Lung microvascular endothelial cell (primary cell): ENCODE measurements at regions not wholly inside any gene's neighbourhood (a gene's known extent, or its start where the extent isn't known, plus 50 kb on each side); places are given as distances from the start of the nearest gene placed in this dataset.
"Not testable (repeated sequence)": the region's sequence is repeated elsewhere in the genome, so short reads cannot be mapped to it uniquely, and the experiment has no call there.

Experiments used
- DNase-seq, 2 donors: peaks; one replicate each; pipeline versions ENCODE4 v3.0.0 to v3.0.0-alpha.2; 2010; ENCODE audit warnings: low read depth in 2 of 2

GRCh38 chr7:35152059-35152458, 101.8 kb downstream of the TBX20 start:
- DNase-seq: not testable (repeated sequence)

GRCh38 chr7:35148030-35148429, 105.9 kb downstream of the TBX20 start:
- DNase-seq: not testable (repeated sequence)

DNA sequence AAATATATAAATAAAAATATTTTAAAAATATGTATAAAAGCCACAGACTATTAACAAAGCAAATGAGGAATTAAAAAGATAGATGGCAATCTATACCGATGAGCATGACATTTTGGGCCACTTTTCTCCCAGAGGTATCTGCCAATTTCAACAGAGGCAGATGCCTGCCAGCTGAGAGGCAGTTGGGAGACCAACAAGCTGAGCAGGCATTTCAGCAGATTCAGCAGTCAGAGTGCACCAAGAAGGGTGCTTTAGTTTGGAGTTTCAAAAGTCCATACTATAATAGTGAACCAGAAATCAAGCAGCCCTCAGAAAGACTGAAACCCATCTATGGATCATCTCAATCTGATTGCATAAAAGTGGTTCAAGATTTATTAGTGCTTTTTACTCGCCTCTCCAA, 104.8 kb upstream of the DPY19L1 start:
- DNase-seq: not testable (repeated sequence)

DNA sequence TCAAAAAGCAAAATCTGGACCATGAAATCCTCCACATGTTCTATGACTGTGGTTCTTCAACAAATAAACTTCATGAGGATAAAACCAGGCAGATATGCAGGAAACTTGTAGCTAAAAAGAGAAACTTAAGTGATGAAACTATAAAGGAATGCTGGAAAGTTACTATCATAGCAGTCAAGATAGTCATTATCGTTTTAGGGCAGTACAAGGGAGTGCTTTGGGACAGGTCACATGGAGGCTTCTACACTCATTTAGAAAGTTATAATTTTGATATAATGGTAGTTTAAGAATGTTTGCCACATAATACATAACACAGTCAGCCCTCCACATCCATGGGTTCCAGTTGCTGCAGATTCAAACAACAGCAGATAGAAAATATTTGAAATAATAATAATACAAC, 102.0 kb upstream of the DPY19L1 start:
- DNase-seq: not testable (repeated sequence)

DNA sequence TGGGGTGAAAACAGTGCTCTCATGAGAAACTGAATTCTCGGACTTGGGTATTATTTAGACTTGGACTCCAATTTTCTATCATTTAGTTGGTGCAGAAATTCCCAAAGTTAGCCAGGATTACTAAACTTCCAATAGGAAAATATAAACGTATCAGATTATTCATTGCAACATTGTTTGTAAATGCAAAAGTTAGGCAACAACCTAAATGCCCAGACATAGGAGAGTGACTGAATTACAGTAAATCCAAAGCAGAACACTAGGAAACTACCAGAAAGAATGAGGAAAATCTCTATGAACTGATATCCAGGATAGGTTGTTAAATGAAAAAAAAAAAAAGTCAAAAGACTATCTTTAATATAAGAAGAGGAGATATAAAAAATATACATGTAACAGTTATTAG, 96.2 kb upstream of the DPY19L1 start:
- DNase-seq: not testable (repeated sequence)

DNA sequence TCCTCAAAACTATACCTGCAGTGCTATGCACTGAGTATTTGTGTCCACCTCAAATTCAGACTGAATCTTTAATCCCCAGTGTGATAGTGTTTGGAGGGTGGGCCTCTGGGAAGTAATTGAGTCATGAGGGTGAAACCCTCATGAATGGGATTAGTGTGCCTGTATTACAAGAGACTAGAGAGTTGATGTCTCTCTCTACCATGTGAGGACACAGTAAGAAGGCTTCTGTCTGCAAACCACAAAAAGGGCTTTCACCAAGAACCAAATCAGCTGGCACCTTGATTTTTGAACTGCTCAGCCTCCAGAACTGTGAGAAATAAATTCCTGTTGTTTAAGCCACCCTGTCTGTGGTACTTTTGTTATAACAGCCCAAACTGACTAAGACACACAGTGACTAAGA, 95.7 kb upstream of the DPY19L1 start:
- DNase-seq: not testable (repeated sequence)

DNA sequence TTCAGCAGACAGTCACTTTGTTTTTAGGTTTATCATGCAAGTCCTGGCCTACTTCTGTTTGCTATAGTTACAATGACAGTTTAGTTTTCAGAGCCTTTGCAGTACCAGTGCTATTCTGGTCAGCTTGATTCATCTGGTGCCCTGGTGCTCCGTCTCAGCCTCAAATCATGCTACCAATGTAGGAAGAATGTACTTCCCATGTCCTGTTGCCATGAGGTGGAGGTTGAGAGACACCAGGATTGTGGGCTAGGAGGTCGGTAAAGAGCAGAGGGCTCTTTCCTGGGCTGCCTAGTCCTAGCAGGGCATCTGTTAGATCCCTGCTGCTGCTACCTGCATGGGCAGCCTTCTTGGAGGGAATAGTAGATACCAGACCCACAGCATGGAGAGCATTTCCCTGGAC, 91.4 kb upstream of the DPY19L1 start:
- not testable (repeated sequence) for DNase-seq

GRCh38 chr7:35118526-35118925, 81.2 kb upstream of the DPY19L1 start:
- not testable (repeated sequence) for DNase-seq

DNA sequence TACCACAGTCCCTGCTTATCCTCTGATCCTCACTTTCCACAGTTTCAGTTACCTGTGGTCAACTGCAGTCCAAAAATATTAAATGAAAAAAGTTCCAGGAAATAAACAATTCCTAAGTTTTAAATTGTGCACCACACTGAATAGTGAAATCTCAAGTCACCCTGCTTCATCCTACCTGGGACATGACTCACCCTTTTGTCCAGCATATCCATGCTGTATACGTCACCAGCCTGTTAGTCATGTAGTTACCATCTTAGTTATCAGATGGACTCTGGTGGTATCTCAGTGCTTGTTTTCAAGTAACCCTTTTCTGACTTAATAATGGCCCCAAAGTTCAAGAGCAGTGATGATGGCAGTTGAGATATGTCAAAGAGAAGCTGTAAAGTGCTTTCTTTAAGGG, 69.4 kb upstream of the DPY19L1 start:
- DNase-seq: peak in 1 of 2 donors; percentile 0

GRCh38 chr7:35105511-35105910, 68.2 kb upstream of the DPY19L1 start:
- not testable (repeated sequence) for DNase-seq

- not testable (repeated sequence) for DNase-seq
Observed at GRCh38 chr7:35102845-35103244, 65.6 kb upstream of the DPY19L1 start.

- DNase-seq: not testable (repeated sequence)
Observed at GRCh38 chr7:35092961-35093360, 55.7 kb upstream of the DPY19L1 start.
